Nephron (organoid): ENCODE measurements at regions not wholly inside any gene's neighbourhood (a gene's known extent, or its start where the extent isn't known, plus 50 kb on each side); places are given as distances from the start of the nearest gene placed in this dataset.
A peak's percentile ranks its signal among the peaks of the same experiment; 100 is the strongest.
"Not testable (repeated sequence)": the region's sequence is repeated elsewhere in the genome, so short reads cannot be mapped to it uniquely, and the experiment has no call there.

Experiments
- H3K27ac Mint-ChIP-seq, 3 experiments: 2 replicates each; pipeline ENCODE4 v1.8.0; 2020; ENCODE audit warnings: mixed read lengths in 3 of 3, mild to moderate bottlenecking in 2 of 3, moderate library complexity in 1 of 3
- H3K27me3 Mint-ChIP-seq: 2 replicates; pipeline ENCODE4 v1.8.0; 2021; ENCODE audit warnings: low read depth, mild to moderate bottlenecking, moderate library complexity, mixed read lengths
- H3K36me3 Mint-ChIP-seq: 2 replicates; pipeline ENCODE4 v1.8.0; 2020; ENCODE audit warnings: low read depth, mixed read lengths
- H3K4me1 Mint-ChIP-seq: 2 replicates; pipeline ENCODE4 v1.8.0; 2020; ENCODE audit warnings: mixed read lengths
- H3K4me3 Mint-ChIP-seq, 3 experiments: 2 replicates each; pipeline ENCODE4 v1.8.0; 2020; ENCODE audit warnings: mild to moderate bottlenecking in 3 of 3, mixed read lengths in 3 of 3, moderate library complexity in 2 of 3
- H3K9me3 Mint-ChIP-seq: 2 replicates; pipeline ENCODE4 v1.8.0; 2020; ENCODE audit warnings: mixed read lengths
- TF ChIP-seq, protein P1 (sequence below), 3 experiments: fragments of 200-600 bp; sonication (generic); IDR thresholded peaks; one replicate each; pipeline ENCODE4 v1.5.0; 2021; ENCODE audit warnings: antibody characterized with exemption in 3 of 3; ENCODE audit not compliant: unreplicated experiment in 3 of 3

DNA sequence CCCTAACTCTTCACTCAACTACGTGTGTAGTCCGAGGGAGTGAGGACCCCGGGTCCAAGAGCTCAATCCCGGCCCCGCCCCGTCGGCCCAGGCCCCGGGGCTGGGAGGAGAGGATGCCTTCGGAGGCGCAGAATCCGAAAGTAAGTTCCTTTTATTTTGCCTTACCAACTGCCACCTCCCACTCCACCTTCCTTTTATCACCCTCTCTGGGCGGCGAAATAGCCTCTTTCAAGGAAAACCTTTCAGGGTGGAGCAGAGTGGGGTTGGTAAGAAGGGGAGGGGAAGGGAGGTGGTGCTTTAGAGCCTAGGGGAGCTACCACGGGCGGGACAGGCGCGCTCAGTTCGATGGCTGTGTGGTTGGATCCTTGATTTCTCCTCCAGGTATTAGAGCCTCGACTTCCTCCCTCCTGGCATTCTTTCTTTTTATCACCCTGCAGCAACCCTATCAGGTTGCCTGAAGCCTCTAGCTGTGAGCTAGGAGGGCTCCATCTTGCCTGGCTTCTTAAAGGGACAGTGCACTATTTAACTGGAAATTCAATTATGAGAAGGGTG is 191.2 kb downstream of the RRAGB start:
- H3K9me3 Mint-ChIP-seq = peaks cover 11% of the 10 kb centered on the region
- peak overlapping the region; percentile 91 to 99 (median 98) for H3K27ac Mint-ChIP-seq
- no peaks in the 10 kb centered on the region for H3K4me1 Mint-ChIP-seq
- H3K27me3 Mint-ChIP-seq = no peaks in the 10 kb centered on the region
- no peaks in the 10 kb centered on the region for H3K36me3 Mint-ChIP-seq
- peak overlapping the region; percentile 95 to 98 (median 97) for H3K4me3 Mint-ChIP-seq
- TF ChIP-seq, protein P1, sequence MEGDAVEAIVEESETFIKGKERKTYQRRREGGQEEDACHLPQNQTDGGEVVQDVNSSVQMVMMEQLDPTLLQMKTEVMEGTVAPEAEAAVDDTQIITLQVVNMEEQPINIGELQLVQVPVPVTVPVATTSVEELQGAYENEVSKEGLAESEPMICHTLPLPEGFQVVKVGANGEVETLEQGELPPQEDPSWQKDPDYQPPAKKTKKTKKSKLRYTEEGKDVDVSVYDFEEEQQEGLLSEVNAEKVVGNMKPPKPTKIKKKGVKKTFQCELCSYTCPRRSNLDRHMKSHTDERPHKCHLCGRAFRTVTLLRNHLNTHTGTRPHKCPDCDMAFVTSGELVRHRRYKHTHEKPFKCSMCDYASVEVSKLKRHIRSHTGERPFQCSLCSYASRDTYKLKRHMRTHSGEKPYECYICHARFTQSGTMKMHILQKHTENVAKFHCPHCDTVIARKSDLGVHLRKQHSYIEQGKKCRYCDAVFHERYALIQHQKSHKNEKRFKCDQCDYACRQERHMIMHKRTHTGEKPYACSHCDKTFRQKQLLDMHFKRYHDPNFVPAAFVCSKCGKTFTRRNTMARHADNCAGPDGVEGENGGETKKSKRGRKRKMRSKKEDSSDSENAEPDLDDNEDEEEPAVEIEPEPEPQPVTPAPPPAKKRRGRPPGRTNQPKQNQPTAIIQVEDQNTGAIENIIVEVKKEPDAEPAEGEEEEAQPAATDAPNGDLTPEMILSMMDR (IDR thresholded peaks at IDR 0.05; ENCODE audit: unreplicated experiment in 3 of 3) = no peak

- H3K4me3 Mint-ChIP-seq = no peak overlapping the region
- H3K27ac Mint-ChIP-seq = no peak overlapping the region
- H3K27me3 Mint-ChIP-seq = no peaks in the 10 kb centered on the region
- TF ChIP-seq, protein P1 (IDR thresholded peaks at IDR 0.05; ENCODE audit: unreplicated experiment in 3 of 3) = no peak
- H3K36me3 Mint-ChIP-seq = peaks cover 34% of the 10 kb centered on the region
- peaks cover 57% of the 10 kb centered on the region for H3K9me3 Mint-ChIP-seq
- no peaks in the 10 kb centered on the region for H3K4me1 Mint-ChIP-seq
These were observed 202.0 kb downstream of the RRAGB start for GRCh38 chrX:55919367-55920221.

- H3K4me3 Mint-ChIP-seq = no peak overlapping the region
- peaks cover 23% of the 10 kb centered on the region for H3K36me3 Mint-ChIP-seq
- H3K27me3 Mint-ChIP-seq = no peaks in the 10 kb centered on the region
- TF ChIP-seq, protein P1 (IDR thresholded peaks at IDR 0.05; ENCODE audit: unreplicated experiment in 3 of 3) = no peak
- H3K27ac Mint-ChIP-seq = no peak overlapping the region
- no peaks in the 10 kb centered on the region for H3K4me1 Mint-ChIP-seq
- peaks cover 71% of the 10 kb centered on the region for H3K9me3 Mint-ChIP-seq
These were observed 207.0 kb downstream of the RRAGB start for GRCh38 chrX:55924574-55924973.

DNA sequence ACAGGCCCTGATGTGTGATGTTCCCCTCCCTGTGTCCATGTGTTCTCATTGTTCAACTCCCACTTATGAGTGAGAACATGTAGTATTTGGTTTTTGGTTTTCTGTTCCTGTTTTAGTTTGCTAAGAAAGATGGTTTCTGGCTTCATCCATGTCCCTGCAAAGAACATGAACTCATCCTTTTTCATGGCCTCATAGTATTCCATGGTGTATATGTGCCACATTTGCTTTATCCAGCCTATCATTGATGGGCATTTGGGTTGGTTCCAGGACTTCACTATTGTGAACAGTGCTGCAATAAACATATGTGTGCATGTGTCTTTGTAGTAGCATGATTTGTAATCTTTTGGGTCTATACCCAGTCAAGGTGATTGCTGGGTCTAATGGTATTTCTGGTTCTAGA is 211.0 kb downstream of the RRAGB start:
- not testable (repeated sequence) for H3K27me3 Mint-ChIP-seq, H3K4me1 Mint-ChIP-seq, H3K27ac Mint-ChIP-seq, H3K4me3 Mint-ChIP-seq
- H3K36me3 Mint-ChIP-seq = peaks cover 14% of the 10 kb centered on the region
- peaks cover 69% of the 10 kb centered on the region for H3K9me3 Mint-ChIP-seq
